K562 (cell line): ENCODE measurements at regions not wholly inside any gene's neighbourhood (a gene's known extent, or its start where the extent isn't known, plus 50 kb on each side); places are given as distances from the start of the nearest gene placed in this dataset.

Experiments
- AFF4 ChIP-seq: sonication (generic); formaldehyde crosslinking; IDR thresholded peaks from 2 replicates; pipeline ENCODE4 v1.8.0; 2023; ENCODE audit warnings: mild to moderate bottlenecking, missing genetic modification reagents
- CSDE1 ChIP-seq, 2 experiments: fragments of 450-650 bp; IDR thresholded peaks; 2 replicates each; pipeline ENCODE4 v1.6.1; 2016; ENCODE audit warnings: mild to moderate bottlenecking in 1 of 2
- MCM3 ChIP-seq: fragments of 450-650 bp; IDR thresholded peaks from 2 replicates; pipeline ENCODE4 v1.6.1; 2016
- MECOM ChIP-seq: fragments of 250-450 bp; sonication (Bioruptor Pico); IDR thresholded peaks from 2 replicates; pipeline ENCODE4 v1.8.0; 2022; ENCODE audit warnings: inconsistent platforms
- SIN3A ChIP-seq, 2 experiments: fragments of 150-350 bp in 1 of 2; IDR thresholded peaks; 2 replicates each; pipeline ENCODE4 v1.6.1; 2011 to 2016; ENCODE audit warnings: borderline replicate concordance in 2 of 2, low read depth in 2 of 2, low read length in 2 of 2, mild to moderate bottlenecking in 2 of 2, moderate library complexity in 2 of 2; ENCODE audit not compliant: control insufficient read depth in 1 of 2
- SNIP1 ChIP-seq: fragments of 450-650 bp; IDR thresholded peaks from 2 replicates; pipeline ENCODE4 v1.7.1; 2017; ENCODE audit warnings: low read depth, mild to moderate bottlenecking
- SREBF1 ChIP-seq: fragments of 150-350 bp; IDR thresholded peaks from 2 replicates; pipeline ENCODE4 v1.6.1; 2014; ENCODE audit warnings: antibody characterized with exemption, low read depth, low read length, borderline replicate concordance
- TEAD4 ChIP-seq, 2 experiments: sonication (generic) in 1 of 2; formaldehyde crosslinking in 1 of 2; IDR thresholded peaks; 2 replicates each; pipeline versions ENCODE4 v1.6.1 to v1.8.0; 2012 to 2022; ENCODE audit warnings: borderline replicate concordance in 1 of 2, inconsistent platforms in 1 of 2, low read length in 1 of 2, mild to moderate bottlenecking in 1 of 2, missing genetic modification reagents in 1 of 2
- ZNF699 ChIP-seq: fragments of 250-450 bp; sonication (Bioruptor Pico); IDR thresholded peaks from 2 replicates; pipeline ENCODE4 v1.8.0; 2021; ENCODE audit warnings: mild to moderate bottlenecking, moderate library complexity; ENCODE audit not compliant: insufficient replicate concordance

GRCh38 chr5:106646106-106646505 lies 1024.6 kb downstream of the EFNA5 start (continued):
- TF ChIP-seq AFF4 (no peak), SNIP1 (no peak), TEAD4 (IDR thresholded peaks at IDR 0.05; ENCODE audit: low read length) (no peak), TEAD4 (CRISPR knock-in tag; IDR thresholded peaks at IDR 0.05; ENCODE audit: borderline replicate concordance) (no peak), MCM3 (no peak), SIN3A (IDR thresholded peaks at IDR 0.05; ENCODE audit: borderline replicate concordance in 2 of 2, control insufficient read depth in 1 of 2, low read depth in 2 of 2, low read length in 2 of 2) (no peak), SREBF1 (no peak), ZNF699 (no peak), CSDE1 (IDR thresholded peaks at IDR 0.05) (no peak), MECOM (CRISPR knock-in tag) (no peak)
